Heart left ventricle (tissue), 13 donors: ENCODE measurements at regions not wholly inside any gene's neighbourhood (a gene's known extent, or its start where the extent isn't known, plus 50 kb on each side); places are given as distances from the start of the nearest gene placed in this dataset.

ENCODE experiments used
- POLR2A ChIP-seq, 2 donors: fragments of 450-650 bp; IDR thresholded peaks; one replicate each; pipeline ENCODE4 v1.6.1; 2017; ENCODE audit warnings: antibody characterized with exemption in 2 of 2, mild to moderate bottlenecking in 2 of 2, moderate library complexity in 2 of 2
- TF ChIP-seq, protein P1 (sequence below), 12 donors: fragments of 200-600 bp; sonication (generic) in 4 of 12; IDR thresholded peaks; one replicate each; pipeline versions ENCODE4 v1.5.0 to v1.8.0; 2018 to 2022; ENCODE audit warnings: antibody characterized with exemption in 12 of 12, mild to moderate bottlenecking in 5 of 12
- donor health status: ischemic (EF 13 %, LVEDD 7.1; RV severe dilation, severe dysfunction).
- donor health status: DM: no; HTN: yes; CAD: no.
- donor health status: DM: no; HTN: no; CAD: no.
- donor health status: ischemic (EF 25% LVEDD 6.9; RV normal size, moderate dysfunction).
- donor health status: ischemic (EF 25% LVEDD 5.7; RV mildly dilated, moderate dysfunction).
- donor health status: ischemic (EF 35%, LVEDD 5.7; RV mildly dilated, moderate dysfunction).
- donor health status: nonischemic (EF 11% LVEDD 7.7; RV severe dilation, severe dysfunction).
- donor health status: DM: yes; HTN: yes; CAD: no.
- donor health status: PGD.
- donor health status: ischemic (EF 29% LVEDD 5.4; RV normal size, mild dysfunction).
- donor health status: nonischemic (EF 23%, LVEDD 6.1; RV moderate dilation, normal function).

DNA sequence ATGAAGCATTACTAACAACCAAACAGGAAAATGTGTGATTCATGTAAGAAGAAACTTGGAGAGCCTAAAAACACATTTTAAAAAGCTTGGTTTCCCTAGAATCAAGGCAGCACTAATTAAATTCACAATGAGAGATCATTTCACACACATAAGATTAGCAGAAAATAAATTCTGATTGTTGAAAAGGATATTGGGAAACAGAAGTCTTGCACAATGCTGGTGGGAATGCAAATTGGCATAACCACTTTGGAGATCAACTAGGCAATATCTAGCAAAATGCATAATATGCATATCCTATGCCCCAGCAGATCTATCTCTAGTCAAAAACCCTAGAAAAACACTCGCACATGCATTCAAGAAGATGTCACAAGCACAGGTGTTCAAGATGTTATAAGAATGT lies 75.3 kb upstream of the SIX3 start:
- TF ChIP-seq, protein P1, sequence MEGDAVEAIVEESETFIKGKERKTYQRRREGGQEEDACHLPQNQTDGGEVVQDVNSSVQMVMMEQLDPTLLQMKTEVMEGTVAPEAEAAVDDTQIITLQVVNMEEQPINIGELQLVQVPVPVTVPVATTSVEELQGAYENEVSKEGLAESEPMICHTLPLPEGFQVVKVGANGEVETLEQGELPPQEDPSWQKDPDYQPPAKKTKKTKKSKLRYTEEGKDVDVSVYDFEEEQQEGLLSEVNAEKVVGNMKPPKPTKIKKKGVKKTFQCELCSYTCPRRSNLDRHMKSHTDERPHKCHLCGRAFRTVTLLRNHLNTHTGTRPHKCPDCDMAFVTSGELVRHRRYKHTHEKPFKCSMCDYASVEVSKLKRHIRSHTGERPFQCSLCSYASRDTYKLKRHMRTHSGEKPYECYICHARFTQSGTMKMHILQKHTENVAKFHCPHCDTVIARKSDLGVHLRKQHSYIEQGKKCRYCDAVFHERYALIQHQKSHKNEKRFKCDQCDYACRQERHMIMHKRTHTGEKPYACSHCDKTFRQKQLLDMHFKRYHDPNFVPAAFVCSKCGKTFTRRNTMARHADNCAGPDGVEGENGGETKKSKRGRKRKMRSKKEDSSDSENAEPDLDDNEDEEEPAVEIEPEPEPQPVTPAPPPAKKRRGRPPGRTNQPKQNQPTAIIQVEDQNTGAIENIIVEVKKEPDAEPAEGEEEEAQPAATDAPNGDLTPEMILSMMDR (IDR thresholded peaks at IDR 0.05), result no peak
- TF ChIP-seq POLR2A (IDR thresholded peaks at IDR 0.05), result no peak
